Transverse colon (tissue), 4 donors: ENCODE measurements at regions not wholly inside any gene's neighbourhood (a gene's known extent, or its start where the extent isn't known, plus 50 kb on each side); places are given as distances from the start of the nearest gene placed in this dataset.

Experiments used
- EP300 ChIP-seq: sonication (generic); formaldehyde crosslinking; IDR thresholded peaks from one replicate; pipeline ENCODE4 v1.6.1; 2017; ENCODE audit warnings: antibody characterized with exemption, low read depth
- POLR2A ChIP-seq: fragments of 450-650 bp; IDR thresholded peaks from one replicate; pipeline ENCODE4 v1.6.1; 2016; ENCODE audit warnings: antibody characterized with exemption, mild to moderate bottlenecking, moderate library complexity
- POLR2AphosphoS5 ChIP-seq, 3 donors: sonication (generic); formaldehyde crosslinking; IDR thresholded peaks; one replicate each; pipeline ENCODE4 v1.6.1; 2016; ENCODE audit warnings: antibody characterized with exemption in 3 of 3
- TF ChIP-seq, protein P1 (sequence below), 5 experiments: fragments of 200-600 bp in 3 of 5; fragments of 450-650 bp in 2 of 5; sonication (generic) in 3 of 5; IDR thresholded peaks; 1 replicate in 2 of 5; 2 replicates in 3 of 5; pipeline ENCODE4 v1.5.1; 2016 to 2017; ENCODE audit warnings: antibody characterized with exemption in 5 of 5, inconsistent platforms in 3 of 5, mild to moderate bottlenecking in 2 of 5, moderate library complexity in 1 of 5

DNA sequence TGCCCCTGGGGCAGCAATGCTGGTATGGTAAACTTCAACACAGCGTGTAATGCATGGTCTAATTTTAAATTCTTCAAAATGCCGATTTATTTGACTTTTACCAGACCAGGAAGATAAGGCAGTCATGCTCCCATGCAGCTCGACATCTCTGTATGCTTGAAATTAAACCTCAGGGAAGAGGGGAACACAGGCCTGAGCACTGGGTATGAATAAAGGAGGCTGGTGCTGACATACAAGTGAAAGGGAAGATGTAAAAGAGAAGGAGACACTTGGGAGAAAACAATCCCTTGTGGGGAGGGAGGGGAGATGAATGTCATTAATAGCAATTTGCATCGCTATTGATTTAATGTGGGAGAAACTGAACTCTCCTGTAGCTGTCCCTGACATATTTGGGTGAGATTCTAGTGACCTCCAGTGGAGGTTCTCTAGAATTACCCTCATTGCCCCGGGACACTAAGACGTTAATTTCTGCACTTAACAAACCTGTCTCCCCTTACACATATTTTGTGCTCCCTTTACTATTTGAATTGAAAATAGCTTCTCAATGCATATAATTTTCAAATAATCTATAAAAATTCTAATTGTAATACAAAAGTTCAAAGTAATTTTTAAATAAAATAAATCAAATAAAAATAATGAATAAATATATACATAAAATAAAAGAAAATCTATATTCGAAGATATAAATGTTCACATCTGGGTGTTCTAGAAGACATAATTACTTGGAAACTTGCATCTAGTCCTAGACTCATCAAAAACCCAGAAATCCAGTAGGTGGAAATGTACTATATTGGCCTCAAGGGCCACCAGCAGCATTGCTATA, 283.1 kb downstream of the LMX1A start:
- TF ChIP-seq, protein P1, sequence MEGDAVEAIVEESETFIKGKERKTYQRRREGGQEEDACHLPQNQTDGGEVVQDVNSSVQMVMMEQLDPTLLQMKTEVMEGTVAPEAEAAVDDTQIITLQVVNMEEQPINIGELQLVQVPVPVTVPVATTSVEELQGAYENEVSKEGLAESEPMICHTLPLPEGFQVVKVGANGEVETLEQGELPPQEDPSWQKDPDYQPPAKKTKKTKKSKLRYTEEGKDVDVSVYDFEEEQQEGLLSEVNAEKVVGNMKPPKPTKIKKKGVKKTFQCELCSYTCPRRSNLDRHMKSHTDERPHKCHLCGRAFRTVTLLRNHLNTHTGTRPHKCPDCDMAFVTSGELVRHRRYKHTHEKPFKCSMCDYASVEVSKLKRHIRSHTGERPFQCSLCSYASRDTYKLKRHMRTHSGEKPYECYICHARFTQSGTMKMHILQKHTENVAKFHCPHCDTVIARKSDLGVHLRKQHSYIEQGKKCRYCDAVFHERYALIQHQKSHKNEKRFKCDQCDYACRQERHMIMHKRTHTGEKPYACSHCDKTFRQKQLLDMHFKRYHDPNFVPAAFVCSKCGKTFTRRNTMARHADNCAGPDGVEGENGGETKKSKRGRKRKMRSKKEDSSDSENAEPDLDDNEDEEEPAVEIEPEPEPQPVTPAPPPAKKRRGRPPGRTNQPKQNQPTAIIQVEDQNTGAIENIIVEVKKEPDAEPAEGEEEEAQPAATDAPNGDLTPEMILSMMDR (IDR thresholded peaks at IDR 0.05) = peak; percentile 68 to 82 (median 76)
- TF ChIP-seq EP300 = no peak
- TF ChIP-seq POLR2A = no peak
- no peak for TF ChIP-seq POLR2AphosphoS5 (IDR thresholded peaks at IDR 0.05)
